Kidney glomerular epithelial cell (primary cell): ENCODE measurements at regions not wholly inside any gene's neighbourhood (a gene's known extent, or its start where the extent isn't known, plus 50 kb on each side); places are given as distances from the start of the nearest gene placed in this dataset.
"Not testable (repeated sequence)": the region's sequence is repeated elsewhere in the genome, so short reads cannot be mapped to it uniquely, and the experiment has no call there.

Experiments used
- DNase-seq: peaks from one replicate; lab custom pipeline; 2025; lab: John Stamatoyannopoulos, UW

- DNase-seq: not testable (repeated sequence)
These were observed 684.4 kb upstream of the GOLIM4 start for GRCh38 chr3:168779970-168780645.

- DNase-seq: no peak
These were observed 658.0 kb upstream of the GOLIM4 start for GRCh38 chr3:168753724-168754123.

- DNase-seq: no peak
These were observed 656.6 kb upstream of the GOLIM4 start for GRCh38 chr3:168752339-168752738.

- DNase-seq: no peak
These were observed 652.0 kb upstream of the GOLIM4 start for GRCh38 chr3:168747697-168748096.

- DNase-seq: no peak
These were observed 643.0 kb upstream of the GOLIM4 start for GRCh38 chr3:168738527-168739325.

GRCh38 chr3:168736202-168736601 is 640.5 kb upstream of the GOLIM4 start:
- no peak for DNase-seq

GRCh38 chr3:168730073-168730472 is 634.3 kb upstream of the GOLIM4 start:
- no peak for DNase-seq

GRCh38 chr3:168722091-168722490 is 626.4 kb upstream of the GOLIM4 start:
- peak; percentile 95 for DNase-seq

GRCh38 chr3:168714609-168715240 is 619.0 kb upstream of the GOLIM4 start:
- DNase-seq: no peak

- no peak for DNase-seq
These were observed 613.3 kb upstream of the GOLIM4 start for GRCh38 chr3:168709073-168709472.

GRCh38 chr3:168707900-168708299 is 612.2 kb upstream of the GOLIM4 start:
- no peak for DNase-seq

GRCh38 chr3:168705412-168705811 is 609.7 kb upstream of the GOLIM4 start:
- DNase-seq: no peak

GRCh38 chr3:168696051-168696450 is 600.3 kb upstream of the GOLIM4 start:
- DNase-seq: no peak

GRCh38 chr3:168693870-168694269 is 598.1 kb upstream of the GOLIM4 start:
- no peak for DNase-seq

GRCh38 chr3:168688267-168688666 is 592.5 kb upstream of the GOLIM4 start:
- DNase-seq: no peak

- no peak for DNase-seq
These were observed 588.8 kb upstream of the GOLIM4 start for GRCh38 chr3:168684519-168684918.

GRCh38 chr3:168678730-168679129 is 583.0 kb upstream of the GOLIM4 start:
- DNase-seq: no peak

- DNase-seq: no peak
These were observed 575.4 kb upstream of the GOLIM4 start for GRCh38 chr3:168671091-168671490.

GRCh38 chr3:168660879-168661657 is 565.3 kb upstream of the GOLIM4 start:
- DNase-seq: not testable (repeated sequence)

GRCh38 chr3:168659015-168659414 is 563.3 kb upstream of the GOLIM4 start:
- DNase-seq: no peak

GRCh38 chr3:168655611-168656010 is 559.9 kb upstream of the GOLIM4 start:
- DNase-seq: no peak

GRCh38 chr3:168654700-168655099 is 559.0 kb upstream of the GOLIM4 start:
- DNase-seq: no peak
